A549 (cell line): ENCODE measurements at regions not wholly inside any gene's neighbourhood (a gene's known extent, or its start where the extent isn't known, plus 50 kb on each side); places are given as distances from the start of the nearest gene placed in this dataset.
A peak's percentile ranks its signal among the peaks of the same experiment; 100 is the strongest.

Experiments
- ATAC-seq, 2 experiments: fragments of 200-7000 bp in 1 of 2; fragments of >200 bp in 1 of 2; cut with Nextera tagmentation in 1 of 2; cut with Tn5 transposase in 1 of 2; 3 replicates each; pipeline versions ENCODE4 v1.8.0 to v1.9.1; 2018 to 2020; ENCODE audit warnings: mild to moderate bottlenecking in 1 of 2, moderate library complexity in 1 of 2
- CTCF ChIA-PET: fragments of 300-600 bp; sonication (Branson Sonifier 250); formaldehyde crosslinking; extraction: SDS; loops from one replicate; lab custom pipeline; 2021; ENCODE audit warnings: antibody characterized with exemption, inconsistent platforms; lab: Yijun Ruan, JAX
- POLR2A ChIA-PET: fragments of 350-600 bp; formaldehyde crosslinking; extraction: SDS; loops from one replicate; lab custom pipeline; 2021; ENCODE audit warnings: antibody characterized with exemption, inconsistent platforms; lab: Yijun Ruan, JAX
- DNase-seq, 2 experiments: peaks; one replicate each; pipeline versions ENCODE4 v3.0.0 to v3.0.0-alpha.2; 2011 to 2016; ENCODE audit warnings: low read depth in 1 of 2, low spot score in 1 of 2
- FAIRE-seq: peaks from 2 replicates; lab custom pipeline; 2011; peaks lifted over from hg19 to GRCh38; lab: Jason Lieb, UNC
- H3K27ac ChIP-seq, 2 experiments: fragments of >200 bp; sonication (Bioruptor Twin); formaldehyde crosslinking; 3 replicates each; pipeline ENCODE4 v1.5.1; 2016 to 2017
- H3K4me1 ChIP-seq: fragments of >200 bp; sonication (Bioruptor Twin); formaldehyde crosslinking; 3 replicates; pipeline ENCODE4 v1.6.1; 2016
- H3K4me2 ChIP-seq: fragments of >200 bp; sonication (Bioruptor Twin); formaldehyde crosslinking; 3 replicates; pipeline ENCODE4 v1.6.1; 2016
- H3K4me3 ChIP-seq: fragments of >200 bp; sonication (Bioruptor Twin); formaldehyde crosslinking; 3 replicates; pipeline ENCODE4 v1.5.1; 2016
- H3K9me3 ChIP-seq: fragments of >200 bp; sonication (Bioruptor Twin); formaldehyde crosslinking; 3 replicates; pipeline ENCODE4 v1.6.1; 2016
- CEBPB ChIP-seq, 2 experiments: fragments of >200 bp in 1 of 2; sonication (Bioruptor Twin) in 1 of 2; formaldehyde crosslinking in 1 of 2; IDR thresholded peaks; 2 replicates each; pipeline ENCODE4 v1.6.1; 2012 to 2016
- EHMT2 ChIP-seq: fragments of 200-600 bp; sonication (generic); IDR thresholded peaks from 2 replicates; pipeline ENCODE4 v1.6.1; 2016; ENCODE audit warnings: antibody characterized with exemption, low read depth, mild to moderate bottlenecking, moderate library complexity
- ESRRA ChIP-seq: fragments of 150-350 bp; IDR thresholded peaks from 2 replicates; pipeline ENCODE4 v1.6.1; 2014; ENCODE audit warnings: mild to moderate bottlenecking, low read length, borderline replicate concordance
- FOSB ChIP-seq: fragments of 250-450 bp; sonication (Bioruptor Pico); IDR thresholded peaks from 2 replicates; pipeline ENCODE4 v1.5.0; 2020; ENCODE audit warnings: mild to moderate bottlenecking, moderate library complexity
- HOXB13 ChIP-seq: fragments of 250-450 bp; sonication (Bioruptor Pico); IDR thresholded peaks from 2 replicates; pipeline ENCODE4 v1.5.0; 2020; ENCODE audit warnings: low read depth, mild to moderate bottlenecking, moderate library complexity
- HOXB5 ChIP-seq: fragments of 250-450 bp; sonication (Bioruptor Pico); IDR thresholded peaks from 2 replicates; pipeline ENCODE4 v1.5.0; 2020; ENCODE audit warnings: mild to moderate bottlenecking, moderate library complexity
- JUN ChIP-seq, 2 experiments: fragments of >200 bp; sonication (Bioruptor Twin); formaldehyde crosslinking; IDR thresholded peaks; 2 replicates in 1 of 2; 3 replicates in 1 of 2; pipeline ENCODE4 v1.6.1; 2016 to 2017
- KDM1A ChIP-seq: fragments of 200-600 bp; sonication (generic); IDR thresholded peaks from 2 replicates; pipeline ENCODE4 v1.6.1; 2016; ENCODE audit warnings: low read depth, mild to moderate bottlenecking
- KDM5A ChIP-seq: fragments of 200-600 bp; sonication (generic); IDR thresholded peaks from 2 replicates; pipeline ENCODE4 v1.6.1; 2016; ENCODE audit warnings: antibody characterized with exemption, mild to moderate bottlenecking
- MAZ ChIP-seq: fragments of 150-350 bp; IDR thresholded peaks from 2 replicates; pipeline ENCODE4 v1.6.1; 2014; ENCODE audit warnings: antibody characterized with exemption, low read depth, low read length, borderline replicate concordance
- NPAS2 ChIP-seq: fragments of 250-450 bp; sonication (Bioruptor Pico); IDR thresholded peaks from 2 replicates; pipeline ENCODE4 v1.8.0; 2022; ENCODE audit warnings: mild to moderate bottlenecking, moderate library complexity, borderline replicate concordance
- NR3C1 ChIP-seq: fragments of >200 bp; sonication (Bioruptor Twin); formaldehyde crosslinking; IDR thresholded peaks from 3 replicates; pipeline ENCODE4 v1.6.1; 2017
- PHF8 ChIP-seq: fragments of 200-600 bp; sonication (generic); IDR thresholded peaks from 2 replicates; pipeline ENCODE4 v1.6.1; 2016; ENCODE audit warnings: low read depth, mild to moderate bottlenecking, antibody characterized with exemption, moderate library complexity, borderline replicate concordance
- POLR2AphosphoS2 ChIP-seq: conservative IDR thresholded peaks from 2 replicates; pipeline ENCODE4 v1.6.1; 2012; ENCODE audit warnings: low read length, improper control_type of control experiment, inconsistent platforms
- RAD21 ChIP-seq, 2 experiments: fragments of >200 bp in 1 of 2; sonication (Bioruptor Twin) in 1 of 2; formaldehyde crosslinking in 1 of 2; IDR thresholded peaks in 1 of 2; conservative IDR thresholded peaks in 1 of 2; 2 replicates in 1 of 2; 3 replicates in 1 of 2; pipeline ENCODE4 v1.6.1; 2012 to 2018; ENCODE audit warnings: inconsistent platforms in 1 of 2
- SMC3 ChIP-seq: fragments of >200 bp; sonication (Bioruptor Twin); formaldehyde crosslinking; IDR thresholded peaks from 3 replicates; pipeline ENCODE4 v1.6.1; 2018; ENCODE audit warnings: inconsistent platforms
- TP53 ChIP-seq: fragments of 250-450 bp; sonication (Bioruptor Pico); IDR thresholded peaks from 2 replicates; pipeline ENCODE4 v1.5.0; 2021; ENCODE audit warnings: mild to moderate bottlenecking, moderate library complexity
- WGBS: methylation state at CpG from one replicate; pipeline ENCODE4 v1.1.6; 2017; ENCODE audit errors: missing lambda C conversion rate; 5-methylcytosine and 5-hydroxymethylcytosine counted together
- TF ChIP-seq, protein P1 (sequence below): IDR thresholded peaks from 2 replicates; pipeline ENCODE4 v1.6.1; 2012; ENCODE audit warnings: low read depth, borderline replicate concordance
- TF ChIP-seq, protein P2 (sequence below): fragments of >200 bp; sonication (Bioruptor Twin); formaldehyde crosslinking; IDR thresholded peaks from 3 replicates; pipeline ENCODE4 v1.5.1; 2016
- TF ChIP-seq, protein P3 (sequence below): fragments of 200-600 bp; sonication (generic); IDR thresholded peaks from 2 replicates; pipeline ENCODE4 v1.6.1; 2016; ENCODE audit warnings: antibody characterized with exemption, mild to moderate bottlenecking, moderate library complexity
- TF ChIP-seq, protein P4 (sequence below): fragments of >200 bp; sonication (Bioruptor Twin); formaldehyde crosslinking; IDR thresholded peaks from 3 replicates; pipeline ENCODE4 v1.6.1; 2016
- TF ChIP-seq, protein P5 (sequence below): fragments of 250-450 bp; sonication (Bioruptor Pico); IDR thresholded peaks from 2 replicates; pipeline ENCODE4 v1.5.0; 2020; ENCODE audit warnings: low read depth, mild to moderate bottlenecking, moderate library complexity
- TF ChIP-seq, protein P6 (sequence below): IDR thresholded peaks from 2 replicates; pipeline ENCODE4 v1.6.1; 2012

DNA sequence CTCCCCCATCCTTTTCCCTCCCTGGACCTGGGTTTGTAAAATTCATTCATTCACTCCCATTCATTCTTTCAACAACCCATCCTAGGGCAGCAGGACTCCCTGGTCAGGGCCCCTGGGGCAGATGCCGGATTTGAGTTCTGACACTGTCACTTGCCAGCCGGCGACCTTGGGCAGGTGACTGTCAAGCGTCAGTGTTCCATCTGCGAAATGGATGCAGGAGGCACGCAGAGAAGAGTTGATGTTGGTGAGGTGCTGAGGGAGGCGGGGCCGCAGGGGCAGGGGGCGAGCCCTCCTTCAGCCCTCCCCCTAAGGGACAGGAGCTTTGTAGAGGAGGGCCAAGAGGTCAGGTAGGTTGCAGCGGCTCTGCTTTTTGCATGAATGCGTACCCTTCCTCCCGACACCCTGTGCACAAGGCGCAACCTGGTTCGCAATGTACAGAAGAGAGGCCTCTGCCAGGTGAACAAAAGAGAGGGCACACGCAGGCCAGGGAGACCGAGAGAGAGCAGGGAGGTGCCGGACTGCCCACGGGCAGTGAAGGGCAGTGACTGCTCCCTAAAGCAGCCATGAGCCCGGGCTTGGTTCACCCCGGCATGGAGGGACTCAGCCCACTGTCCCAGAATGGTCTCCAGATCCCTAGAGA, 128.1 kb downstream of the BARX1 start:
- TF ChIP-seq, protein P1, sequence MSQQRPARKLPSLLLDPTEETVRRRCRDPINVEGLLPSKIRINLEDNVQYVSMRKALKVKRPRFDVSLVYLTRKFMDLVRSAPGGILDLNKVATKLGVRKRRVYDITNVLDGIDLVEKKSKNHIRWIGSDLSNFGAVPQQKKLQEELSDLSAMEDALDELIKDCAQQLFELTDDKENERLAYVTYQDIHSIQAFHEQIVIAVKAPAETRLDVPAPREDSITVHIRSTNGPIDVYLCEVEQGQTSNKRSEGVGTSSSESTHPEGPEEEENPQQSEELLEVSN, result no peak
- no peak for TF ChIP-seq NPAS2
- no peak for TF ChIP-seq PHF8
- no peak for TF ChIP-seq FOSB (CRISPR knock-in tag)
- no peak for TF ChIP-seq TP53 (CRISPR knock-in tag)
- no peak for TF ChIP-seq JUN (IDR thresholded peaks at IDR 0.05)
- TF ChIP-seq, protein P2, sequence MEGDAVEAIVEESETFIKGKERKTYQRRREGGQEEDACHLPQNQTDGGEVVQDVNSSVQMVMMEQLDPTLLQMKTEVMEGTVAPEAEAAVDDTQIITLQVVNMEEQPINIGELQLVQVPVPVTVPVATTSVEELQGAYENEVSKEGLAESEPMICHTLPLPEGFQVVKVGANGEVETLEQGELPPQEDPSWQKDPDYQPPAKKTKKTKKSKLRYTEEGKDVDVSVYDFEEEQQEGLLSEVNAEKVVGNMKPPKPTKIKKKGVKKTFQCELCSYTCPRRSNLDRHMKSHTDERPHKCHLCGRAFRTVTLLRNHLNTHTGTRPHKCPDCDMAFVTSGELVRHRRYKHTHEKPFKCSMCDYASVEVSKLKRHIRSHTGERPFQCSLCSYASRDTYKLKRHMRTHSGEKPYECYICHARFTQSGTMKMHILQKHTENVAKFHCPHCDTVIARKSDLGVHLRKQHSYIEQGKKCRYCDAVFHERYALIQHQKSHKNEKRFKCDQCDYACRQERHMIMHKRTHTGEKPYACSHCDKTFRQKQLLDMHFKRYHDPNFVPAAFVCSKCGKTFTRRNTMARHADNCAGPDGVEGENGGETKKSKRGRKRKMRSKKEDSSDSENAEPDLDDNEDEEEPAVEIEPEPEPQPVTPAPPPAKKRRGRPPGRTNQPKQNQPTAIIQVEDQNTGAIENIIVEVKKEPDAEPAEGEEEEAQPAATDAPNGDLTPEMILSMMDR, result no peak
- TF ChIP-seq, protein P3, sequence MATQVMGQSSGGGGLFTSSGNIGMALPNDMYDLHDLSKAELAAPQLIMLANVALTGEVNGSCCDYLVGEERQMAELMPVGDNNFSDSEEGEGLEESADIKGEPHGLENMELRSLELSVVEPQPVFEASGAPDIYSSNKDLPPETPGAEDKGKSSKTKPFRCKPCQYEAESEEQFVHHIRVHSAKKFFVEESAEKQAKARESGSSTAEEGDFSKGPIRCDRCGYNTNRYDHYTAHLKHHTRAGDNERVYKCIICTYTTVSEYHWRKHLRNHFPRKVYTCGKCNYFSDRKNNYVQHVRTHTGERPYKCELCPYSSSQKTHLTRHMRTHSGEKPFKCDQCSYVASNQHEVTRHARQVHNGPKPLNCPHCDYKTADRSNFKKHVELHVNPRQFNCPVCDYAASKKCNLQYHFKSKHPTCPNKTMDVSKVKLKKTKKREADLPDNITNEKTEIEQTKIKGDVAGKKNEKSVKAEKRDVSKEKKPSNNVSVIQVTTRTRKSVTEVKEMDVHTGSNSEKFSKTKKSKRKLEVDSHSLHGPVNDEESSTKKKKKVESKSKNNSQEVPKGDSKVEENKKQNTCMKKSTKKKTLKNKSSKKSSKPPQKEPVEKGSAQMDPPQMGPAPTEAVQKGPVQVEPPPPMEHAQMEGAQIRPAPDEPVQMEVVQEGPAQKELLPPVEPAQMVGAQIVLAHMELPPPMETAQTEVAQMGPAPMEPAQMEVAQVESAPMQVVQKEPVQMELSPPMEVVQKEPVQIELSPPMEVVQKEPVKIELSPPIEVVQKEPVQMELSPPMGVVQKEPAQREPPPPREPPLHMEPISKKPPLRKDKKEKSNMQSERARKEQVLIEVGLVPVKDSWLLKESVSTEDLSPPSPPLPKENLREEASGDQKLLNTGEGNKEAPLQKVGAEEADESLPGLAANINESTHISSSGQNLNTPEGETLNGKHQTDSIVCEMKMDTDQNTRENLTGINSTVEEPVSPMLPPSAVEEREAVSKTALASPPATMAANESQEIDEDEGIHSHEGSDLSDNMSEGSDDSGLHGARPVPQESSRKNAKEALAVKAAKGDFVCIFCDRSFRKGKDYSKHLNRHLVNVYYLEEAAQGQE, result no peak
- no peak for TF ChIP-seq ESRRA
- no peak for TF ChIP-seq KDM5A
- no peak for TF ChIP-seq POLR2AphosphoS2
- TF ChIP-seq, protein P4, sequence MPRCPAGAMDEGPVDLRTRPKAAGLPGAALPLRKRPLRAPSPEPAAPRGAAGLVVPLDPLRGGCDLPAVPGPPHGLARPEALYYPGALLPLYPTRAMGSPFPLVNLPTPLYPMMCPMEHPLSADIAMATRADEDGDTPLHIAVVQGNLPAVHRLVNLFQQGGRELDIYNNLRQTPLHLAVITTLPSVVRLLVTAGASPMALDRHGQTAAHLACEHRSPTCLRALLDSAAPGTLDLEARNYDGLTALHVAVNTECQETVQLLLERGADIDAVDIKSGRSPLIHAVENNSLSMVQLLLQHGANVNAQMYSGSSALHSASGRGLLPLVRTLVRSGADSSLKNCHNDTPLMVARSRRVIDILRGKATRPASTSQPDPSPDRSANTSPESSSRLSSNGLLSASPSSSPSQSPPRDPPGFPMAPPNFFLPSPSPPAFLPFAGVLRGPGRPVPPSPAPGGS, result no peak
- TF ChIP-seq, protein P5, sequence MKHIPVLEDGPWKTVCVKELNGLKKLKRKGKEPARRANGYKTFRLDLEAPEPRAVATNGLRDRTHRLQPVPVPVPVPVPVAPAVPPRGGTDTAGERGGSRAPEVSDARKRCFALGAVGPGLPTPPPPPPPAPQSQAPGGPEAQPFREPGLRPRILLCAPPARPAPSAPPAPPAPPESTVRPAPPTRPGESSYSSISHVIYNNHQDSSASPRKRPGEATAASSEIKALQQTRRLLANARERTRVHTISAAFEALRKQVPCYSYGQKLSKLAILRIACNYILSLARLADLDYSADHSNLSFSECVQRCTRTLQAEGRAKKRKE (CRISPR knock-in tag), result no peak
- TF ChIP-seq CEBPB (IDR thresholded peaks at IDR 0.05), result no peak
- H3K4me2 ChIP-seq, result peak overlapping the region; percentile 85
- DNase-seq, result no peak
- H3K4me1 ChIP-seq, result 0 out of 3 replicates have a peak, but pooled peaks cover 3% of the 10 kb centered on the region
- ATAC-seq, result peak; percentile 48 to 59
- no peak for FAIRE-seq
- H3K4me3 ChIP-seq, result no peak overlapping the region
- 72% methylated on average over 17 of the region's 20 CpGs for WGBS
- peaks cover 9% of the 10 kb centered on the region; the same call in 1 of the 3 replicates for H3K9me3 ChIP-seq
- H3K27ac ChIP-seq, result no peak overlapping the region
- CTCF ChIA-PET, result interaction anchor here (0.6 to 4.6 kb wide), 24 partner anchors 8 to 376 kb away, joined by 3 to 24 read pairs (median 4); no protein-coding TSS in a partner anchor
- POLR2A ChIA-PET, result no interaction called here

DNA sequence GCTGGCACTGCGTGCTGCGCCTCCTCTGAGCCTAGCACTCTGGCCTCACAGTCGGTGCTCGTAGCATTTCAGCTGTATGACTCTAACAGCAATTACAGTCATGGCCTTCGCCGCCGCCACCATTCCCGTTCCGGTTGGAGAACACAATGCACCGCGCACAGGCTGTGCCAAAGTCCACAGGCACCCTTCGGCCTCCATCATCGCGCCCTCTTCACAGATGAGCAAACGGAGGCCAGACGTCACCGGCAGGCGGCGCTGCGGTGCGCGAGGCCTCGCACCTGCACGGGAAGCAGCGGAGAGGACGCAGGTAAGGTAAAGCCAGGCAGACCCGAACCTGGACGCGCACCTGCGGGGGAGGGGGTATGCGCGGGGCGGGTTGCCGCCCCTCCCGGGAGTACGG, 128.9 kb downstream of the BARX1 start:
- peak in 1 of 2 experiments; percentile 65; a peak in 3 of 6 replicates for ATAC-seq
- peaks cover 9% of the 10 kb centered on the region; the same call in 1 of the 3 replicates for H3K9me3 ChIP-seq
- CTCF ChIA-PET, result interaction anchor here (1.0 to 4.6 kb wide), 11 partner anchors 11 to 376 kb away, joined by 3 to 24 read pairs (median 6); no protein-coding TSS in a partner anchor
- 42% methylated on average over 9 of the region's 36 CpGs for WGBS
- 0 out of 3 replicates have a peak, but pooled peaks cover 3% of the 10 kb centered on the region for H3K4me1 ChIP-seq
- H3K4me3 ChIP-seq, result no peak overlapping the region
- H3K27ac ChIP-seq, result no peak overlapping the region
- peak overlapping the region; percentile 48; the same call in 2 of the 3 replicates for H3K4me2 ChIP-seq
- no peak for FAIRE-seq
- peak in 1 of 2 experiments; percentile 31 for DNase-seq
- POLR2A ChIA-PET, result no interaction called here
- TF ChIP-seq NR3C1 (no peak), HOXB13 (CRISPR knock-in tag) (no peak), RAD21 (conservative IDR thresholded peaks at IDR 0.05 in 1 of 2, IDR thresholded peaks at IDR 0.05 in 1 of 2) (peak; percentile 35 to 36; a peak in 2 of 5 replicates), MAZ (no peak), SMC3 (peak; percentile 57), HOXB5 (CRISPR knock-in tag) (no peak), KDM1A (no peak), EHMT2 (no peak)
- TF ChIP-seq, protein P3, result no peak
- TF ChIP-seq, protein P6, sequence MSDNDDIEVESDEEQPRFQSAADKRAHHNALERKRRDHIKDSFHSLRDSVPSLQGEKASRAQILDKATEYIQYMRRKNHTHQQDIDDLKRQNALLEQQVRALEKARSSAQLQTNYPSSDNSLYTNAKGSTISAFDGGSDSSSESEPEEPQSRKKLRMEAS, result peak; percentile 21; the same call in 1 of the 2 replicates
